ENCODE measurements at regions not wholly inside any gene's neighbourhood (a gene's known extent, or its start where the extent isn't known, plus 50 kb on each side); places are given as distances from the start of the nearest gene placed in this dataset.

DNA sequence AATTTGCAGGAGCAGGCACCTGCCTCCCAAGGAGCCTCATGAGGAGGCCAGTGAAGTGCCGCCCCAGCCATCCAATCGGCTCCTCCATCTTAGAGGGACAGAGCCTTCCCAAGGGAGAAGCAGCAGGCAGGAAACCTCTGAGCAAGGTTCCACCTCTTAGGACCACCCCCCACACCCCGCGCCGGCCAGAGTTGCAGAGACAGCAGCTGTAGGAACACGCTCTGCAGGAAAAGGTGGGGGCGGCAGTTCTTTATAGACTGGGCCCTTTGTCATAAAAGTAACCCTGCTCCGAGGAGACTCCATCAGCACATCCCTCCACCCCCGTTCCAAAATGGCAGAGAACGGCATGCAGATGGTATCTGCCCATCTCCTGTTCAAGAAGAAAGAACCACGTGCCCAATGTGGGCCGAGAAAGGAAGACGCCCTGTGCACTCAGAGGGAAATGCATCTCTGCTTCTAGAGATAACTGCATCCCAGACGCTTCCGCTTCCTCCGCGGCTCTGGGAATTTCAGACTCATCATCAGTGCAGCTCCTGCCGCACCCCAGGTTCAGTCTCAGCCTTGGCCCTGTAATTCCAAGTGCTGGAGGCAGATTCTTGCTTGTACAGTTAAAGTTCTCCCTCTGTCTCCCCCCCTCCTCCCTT, 98.5 kb downstream of the SPATA19 start (continued):
- TF ChIP-seq, protein P1, sequence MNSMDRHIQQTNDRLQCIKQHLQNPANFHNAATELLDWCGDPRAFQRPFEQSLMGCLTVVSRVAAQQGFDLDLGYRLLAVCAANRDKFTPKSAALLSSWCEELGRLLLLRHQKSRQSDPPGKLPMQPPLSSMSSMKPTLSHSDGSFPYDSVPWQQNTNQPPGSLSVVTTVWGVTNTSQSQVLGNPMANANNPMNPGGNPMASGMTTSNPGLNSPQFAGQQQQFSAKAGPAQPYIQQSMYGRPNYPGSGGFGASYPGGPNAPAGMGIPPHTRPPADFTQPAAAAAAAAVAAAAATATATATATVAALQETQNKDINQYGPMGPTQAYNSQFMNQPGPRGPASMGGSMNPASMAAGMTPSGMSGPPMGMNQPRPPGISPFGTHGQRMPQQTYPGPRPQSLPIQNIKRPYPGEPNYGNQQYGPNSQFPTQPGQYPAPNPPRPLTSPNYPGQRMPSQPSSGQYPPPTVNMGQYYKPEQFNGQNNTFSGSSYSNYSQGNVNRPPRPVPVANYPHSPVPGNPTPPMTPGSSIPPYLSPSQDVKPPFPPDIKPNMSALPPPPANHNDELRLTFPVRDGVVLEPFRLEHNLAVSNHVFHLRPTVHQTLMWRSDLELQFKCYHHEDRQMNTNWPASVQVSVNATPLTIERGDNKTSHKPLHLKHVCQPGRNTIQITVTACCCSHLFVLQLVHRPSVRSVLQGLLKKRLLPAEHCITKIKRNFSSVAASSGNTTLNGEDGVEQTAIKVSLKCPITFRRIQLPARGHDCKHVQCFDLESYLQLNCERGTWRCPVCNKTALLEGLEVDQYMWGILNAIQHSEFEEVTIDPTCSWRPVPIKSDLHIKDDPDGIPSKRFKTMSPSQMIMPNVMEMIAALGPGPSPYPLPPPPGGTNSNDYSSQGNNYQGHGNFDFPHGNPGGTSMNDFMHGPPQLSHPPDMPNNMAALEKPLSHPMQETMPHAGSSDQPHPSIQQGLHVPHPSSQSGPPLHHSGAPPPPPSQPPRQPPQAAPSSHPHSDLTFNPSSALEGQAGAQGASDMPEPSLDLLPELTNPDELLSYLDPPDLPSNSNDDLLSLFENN (IDR thresholded peaks at IDR 0.05; ENCODE audit: low read depth in 2 of 2, low read length in 2 of 2), result no peak
- TF ChIP-seq ZNF134 (CRISPR knock-in tag; conservative IDR thresholded peaks at IDR 0.05), result no peak
- TF ChIP-seq RFX7 (CRISPR knock-in tag; IDR thresholded peaks at IDR 0.05), result no peak
- TF ChIP-seq DACH1 (IDR thresholded peaks at IDR 0.05; ENCODE audit: partially characterized antibody), result no peak
- no peak for TF ChIP-seq TEAD4 (IDR thresholded peaks at IDR 0.05; ENCODE audit: low read length)
- TF ChIP-seq TEAD4 (CRISPR knock-in tag; IDR thresholded peaks at IDR 0.05; ENCODE audit: borderline replicate concordance), result no peak
- TF ChIP-seq, protein P2, sequence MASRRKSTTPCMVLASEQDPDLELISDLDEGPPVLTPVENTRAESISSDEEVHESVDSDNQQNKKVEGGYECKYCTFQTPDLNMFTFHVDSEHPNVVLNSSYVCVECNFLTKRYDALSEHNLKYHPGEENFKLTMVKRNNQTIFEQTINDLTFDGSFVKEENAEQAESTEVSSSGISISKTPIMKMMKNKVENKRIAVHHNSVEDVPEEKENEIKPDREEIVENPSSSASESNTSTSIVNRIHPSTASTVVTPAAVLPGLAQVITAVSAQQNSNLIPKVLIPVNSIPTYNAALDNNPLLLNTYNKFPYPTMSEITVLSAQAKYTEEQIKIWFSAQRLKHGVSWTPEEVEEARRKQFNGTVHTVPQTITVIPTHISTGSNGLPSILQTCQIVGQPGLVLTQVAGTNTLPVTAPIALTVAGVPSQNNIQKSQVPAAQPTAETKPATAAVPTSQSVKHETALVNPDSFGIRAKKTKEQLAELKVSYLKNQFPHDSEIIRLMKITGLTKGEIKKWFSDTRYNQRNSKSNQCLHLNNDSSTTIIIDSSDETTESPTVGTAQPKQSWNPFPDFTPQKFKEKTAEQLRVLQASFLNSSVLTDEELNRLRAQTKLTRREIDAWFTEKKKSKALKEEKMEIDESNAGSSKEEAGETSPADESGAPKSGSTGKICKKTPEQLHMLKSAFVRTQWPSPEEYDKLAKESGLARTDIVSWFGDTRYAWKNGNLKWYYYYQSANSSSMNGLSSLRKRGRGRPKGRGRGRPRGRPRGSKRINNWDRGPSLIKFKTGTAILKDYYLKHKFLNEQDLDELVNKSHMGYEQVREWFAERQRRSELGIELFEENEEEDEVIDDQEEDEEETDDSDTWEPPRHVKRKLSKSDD (conservative IDR thresholded peaks at IDR 0.05; ENCODE audit: low read length), result no peak
- no peak for TF ChIP-seq MCM3 (IDR thresholded peaks at IDR 0.05)
- no peak for TF ChIP-seq HMG20B (CRISPR knock-in tag; IDR thresholded peaks at IDR 0.05)
